ENCODE measurements at regions not wholly inside any gene's neighbourhood (a gene's known extent, or its start where the extent isn't known, plus 50 kb on each side); places are given as distances from the start of the nearest gene placed in this dataset.

GRCh38 chr2:66733364-66733999, 298.6 kb downstream of the MEIS1 start:
- no peak for ATAC-seq (ENCODE audit: low FRiP score)
- DNase-seq (ENCODE audit: low spot score), result no peak
- TF ChIP-seq CTCF (IDR thresholded peaks at IDR 0.05), result no peak

- DNase-seq (ENCODE audit: low spot score), result no peak
- no peak for ATAC-seq (ENCODE audit: low FRiP score)
- TF ChIP-seq CTCF (IDR thresholded peaks at IDR 0.05), result no peak
Observed at GRCh38 chr2:66748939-66749338, 314.0 kb downstream of the MEIS1 start.

- DNase-seq (ENCODE audit: low spot score) (no peak), ATAC-seq (ENCODE audit: low FRiP score) (no peak)
- no peak for TF ChIP-seq CTCF (IDR thresholded peaks at IDR 0.05)
Observed at GRCh38 chr2:66749566-66749965, 314.6 kb downstream of the MEIS1 start.

GRCh38 chr2:66753257-66753656, 318.3 kb downstream of the MEIS1 start:
- no peak for DNase-seq (ENCODE audit: low spot score)
- no peak for TF ChIP-seq CTCF (IDR thresholded peaks at IDR 0.05)
- no peak for ATAC-seq (ENCODE audit: low FRiP score)

GRCh38 chr2:66753660-66754059, 318.7 kb downstream of the MEIS1 start:
- DNase-seq (ENCODE audit: low spot score) (no peak), ATAC-seq (ENCODE audit: low FRiP score) (no peak)

GRCh38 chr2:66755974-66756373, 321.0 kb downstream of the MEIS1 start:
- no peak for TF ChIP-seq CTCF (IDR thresholded peaks at IDR 0.05)
- DNase-seq (ENCODE audit: low spot score) (no peak), ATAC-seq (ENCODE audit: low FRiP score) (no peak)

More at GRCh38 chr2:66753660-66754059, 318.7 kb downstream of the MEIS1 start:
- no peak for TF ChIP-seq CTCF (IDR thresholded peaks at IDR 0.05)

GRCh38 chr2:66761826-66762225, 326.9 kb downstream of the MEIS1 start:
- no peak for TF ChIP-seq CTCF (IDR thresholded peaks at IDR 0.05)
- ATAC-seq (ENCODE audit: low FRiP score) (no peak), DNase-seq (ENCODE audit: low spot score) (no peak)
